GM18909 (cell line): ENCODE measurements at regions not wholly inside any gene's neighbourhood (a gene's known extent, or its start where the extent isn't known, plus 50 kb on each side); places are given as distances from the start of the nearest gene placed in this dataset.

ENCODE experiments used
- ATAC-seq: cut with Tn5 transposase; IDR thresholded peaks from one replicate; pipeline ENCODE4 v1.9.1; 2021; ENCODE audit warnings: mild to moderate bottlenecking; ENCODE audit not compliant: unreplicated experiment, poor library complexity

DNA sequence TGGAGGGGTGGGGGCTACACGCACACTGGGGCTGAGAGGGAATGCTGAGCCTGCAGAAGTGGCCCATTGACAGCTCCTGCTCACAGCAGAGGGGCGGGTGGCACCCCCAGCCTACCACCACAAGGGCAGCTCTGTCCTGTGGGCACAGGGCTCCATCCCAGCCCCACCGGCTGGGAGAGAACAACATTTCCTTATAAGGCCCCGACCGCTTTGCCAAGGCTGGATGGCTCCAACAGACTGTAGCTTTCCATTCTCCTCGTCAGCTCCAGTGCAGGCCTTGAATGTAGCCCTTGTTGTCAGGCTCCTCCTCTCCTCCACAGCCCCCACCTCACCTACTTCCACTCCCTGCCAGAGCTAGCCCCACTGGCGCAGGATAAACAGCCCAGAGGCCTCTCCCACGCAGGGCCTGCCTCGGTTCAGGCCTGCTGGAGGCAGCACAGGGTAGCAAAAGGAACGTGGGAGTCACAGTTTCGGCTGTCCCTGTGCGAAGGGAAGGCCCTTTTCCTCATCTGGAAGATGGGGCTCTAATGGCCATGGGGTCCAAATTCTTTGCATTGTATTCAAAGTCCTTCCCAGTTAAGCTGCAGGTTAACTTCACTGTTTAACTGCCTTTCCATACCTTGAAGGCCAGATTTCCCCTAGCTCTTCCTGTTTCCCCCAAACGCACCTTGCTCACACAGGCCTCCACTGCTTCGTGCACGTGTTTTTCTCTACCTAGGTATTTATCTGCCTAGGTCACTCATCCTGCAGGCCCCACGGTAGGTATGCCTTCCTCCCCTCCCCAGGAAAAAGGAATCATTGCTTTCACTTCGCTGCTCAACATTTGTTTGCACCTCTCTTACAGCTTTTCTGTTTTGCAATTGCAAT, 101.6 kb upstream of the LPP start:
- ATAC-seq: no peak

DNA sequence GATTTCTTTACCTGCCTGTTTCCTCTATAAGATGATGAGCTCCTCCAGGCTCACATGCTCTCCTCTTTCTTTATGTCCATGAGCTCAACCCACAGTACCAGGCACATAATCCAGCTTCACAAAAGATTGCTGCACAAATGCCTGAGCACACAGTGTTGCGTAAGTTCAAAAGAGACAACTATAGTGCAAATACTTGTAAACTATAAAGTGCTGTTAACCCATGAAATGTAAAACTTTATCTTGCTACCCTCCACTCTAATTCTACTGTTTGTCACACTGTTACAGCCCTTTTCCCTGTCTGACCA, 101.0 kb upstream of the LPP start:
- no peak for ATAC-seq

DNA sequence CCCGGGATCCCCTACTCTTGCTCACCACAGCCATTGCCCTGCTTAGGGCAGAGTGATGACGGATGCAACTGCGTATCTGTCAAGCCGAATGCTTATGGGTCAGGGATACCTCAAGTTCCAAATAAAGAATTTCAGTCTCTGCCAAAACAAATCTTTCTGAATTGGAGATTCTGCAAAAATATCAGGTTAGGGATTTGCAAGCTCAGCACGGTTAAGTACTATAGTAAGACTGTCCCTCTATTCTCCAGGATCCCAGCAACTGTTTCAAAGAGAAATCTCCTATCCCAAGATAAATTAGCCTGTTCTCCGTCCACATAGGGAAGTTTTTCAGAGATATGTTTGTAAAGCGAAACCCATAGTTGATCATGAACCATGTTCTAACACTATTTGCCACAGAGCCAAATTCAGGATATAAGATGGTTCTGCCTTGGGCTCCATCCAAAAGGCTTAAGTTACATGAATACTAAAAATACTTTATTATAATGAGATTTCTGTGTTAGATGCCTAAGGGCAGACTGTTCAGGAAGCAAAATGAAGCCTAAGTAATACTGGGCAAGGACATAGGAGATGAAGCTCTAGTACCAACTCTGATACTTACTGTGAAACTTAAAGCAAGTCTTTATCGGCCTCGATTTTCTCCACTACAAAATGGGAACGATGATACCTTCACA, 100.1 kb upstream of the LPP start:
- ATAC-seq: no peak

DNA sequence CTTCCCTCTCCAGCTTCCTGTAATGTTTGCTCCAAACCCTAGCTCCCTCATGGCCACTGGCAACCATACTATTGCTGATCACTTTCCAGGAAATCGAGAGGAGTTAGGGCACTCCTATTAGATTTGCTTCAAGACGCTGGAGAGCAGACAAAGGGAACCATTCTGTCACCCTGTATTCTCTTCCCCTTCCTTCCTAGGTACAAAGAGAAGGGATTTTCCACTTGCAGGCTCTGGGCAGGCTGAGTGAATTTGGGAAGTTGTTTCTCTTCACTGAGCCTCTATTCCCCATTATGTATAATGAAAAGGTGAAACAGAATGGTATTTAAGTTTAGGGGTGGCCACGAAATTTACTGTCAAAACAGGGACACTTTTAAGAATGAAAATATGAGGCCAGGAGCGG, 99.4 kb upstream of the LPP start:
- ATAC-seq: no peak

DNA sequence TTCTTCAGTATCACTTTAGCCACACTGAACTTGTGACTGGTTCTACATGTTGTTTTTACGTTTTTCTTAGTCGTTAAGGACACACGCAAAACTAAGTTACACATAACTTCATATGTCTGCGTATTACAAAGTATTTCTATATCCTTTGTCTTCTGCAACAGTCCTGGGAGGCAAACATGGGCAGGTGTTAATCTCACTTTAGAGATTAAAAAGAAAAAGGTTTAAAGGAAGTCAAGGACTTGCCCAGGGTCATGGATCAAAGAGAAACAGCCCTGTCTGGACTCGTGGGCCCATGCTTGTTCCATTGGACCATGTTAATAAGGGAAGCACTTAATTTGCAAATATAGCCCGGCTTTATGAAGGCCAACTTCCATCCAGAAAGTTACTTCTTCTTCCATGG, 98.6 kb upstream of the LPP start:
- ATAC-seq: no peak

DNA sequence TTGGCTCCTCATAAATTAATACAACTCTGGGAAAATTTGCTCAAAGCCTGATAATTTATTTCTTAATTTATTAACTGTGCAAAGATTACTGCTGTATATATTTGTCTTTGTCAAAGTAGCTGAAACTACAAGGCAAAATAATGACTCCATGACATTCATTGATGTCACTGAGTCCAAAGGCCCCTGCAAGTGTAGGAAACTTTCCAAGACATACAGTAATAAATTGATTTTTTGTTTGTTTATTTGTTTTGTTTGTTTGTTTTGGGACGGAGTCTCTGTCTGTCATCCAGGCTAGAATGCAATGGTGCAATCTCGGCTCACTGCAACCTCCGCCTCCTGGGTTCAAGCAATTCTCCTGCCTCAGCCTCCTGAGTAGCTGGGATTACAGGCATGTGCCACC, 96.8 kb upstream of the LPP start:
- ATAC-seq: no peak

DNA sequence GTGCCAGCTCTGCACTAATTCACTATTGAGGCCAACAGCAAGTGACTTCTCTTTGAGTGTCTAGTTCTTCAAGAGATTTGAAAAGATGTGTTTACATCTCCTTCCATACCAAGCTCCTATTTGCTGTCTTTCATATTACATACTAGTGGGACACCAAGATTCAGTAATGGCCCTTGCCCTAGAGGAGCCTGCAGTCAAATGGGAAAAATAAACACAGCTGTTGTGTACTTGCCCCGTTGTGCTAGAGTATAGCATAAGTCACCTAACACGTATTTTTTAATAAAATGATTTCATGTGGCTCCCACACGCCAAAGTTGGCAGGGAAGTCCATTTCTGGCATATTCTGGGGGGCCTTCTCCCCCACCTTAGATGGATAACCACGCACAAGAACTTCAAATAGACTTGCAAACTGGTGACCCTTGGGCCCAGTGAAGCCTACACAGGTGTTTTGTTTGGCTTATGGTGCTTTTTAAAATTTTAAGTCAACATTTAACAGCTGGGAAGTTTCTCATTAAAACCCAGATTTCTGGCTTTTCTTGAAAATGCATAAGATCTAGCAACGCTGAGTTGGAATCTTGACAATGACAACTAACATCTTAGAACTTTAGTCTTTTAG, 95.3 kb upstream of the LPP start:
- ATAC-seq: no peak

DNA sequence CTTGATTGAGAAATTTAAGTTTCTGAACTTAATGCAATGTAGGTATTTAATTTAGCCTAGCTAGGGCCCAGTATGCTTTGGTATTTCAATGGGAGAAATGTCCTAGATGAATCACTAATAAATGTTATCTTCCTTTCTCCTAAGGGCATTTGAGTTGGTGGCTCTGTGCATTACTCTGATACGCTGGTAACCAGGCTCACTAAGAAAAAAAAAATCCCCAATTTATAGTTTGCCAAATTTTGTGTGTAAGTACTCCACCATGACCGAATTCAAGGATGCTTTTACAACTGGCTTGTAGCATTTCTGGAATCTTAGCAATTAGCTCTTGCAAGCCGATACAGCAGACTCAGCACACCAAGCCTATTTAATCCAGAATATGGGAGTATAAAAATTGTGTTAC, 94.6 kb upstream of the LPP start:
- no peak for ATAC-seq

DNA sequence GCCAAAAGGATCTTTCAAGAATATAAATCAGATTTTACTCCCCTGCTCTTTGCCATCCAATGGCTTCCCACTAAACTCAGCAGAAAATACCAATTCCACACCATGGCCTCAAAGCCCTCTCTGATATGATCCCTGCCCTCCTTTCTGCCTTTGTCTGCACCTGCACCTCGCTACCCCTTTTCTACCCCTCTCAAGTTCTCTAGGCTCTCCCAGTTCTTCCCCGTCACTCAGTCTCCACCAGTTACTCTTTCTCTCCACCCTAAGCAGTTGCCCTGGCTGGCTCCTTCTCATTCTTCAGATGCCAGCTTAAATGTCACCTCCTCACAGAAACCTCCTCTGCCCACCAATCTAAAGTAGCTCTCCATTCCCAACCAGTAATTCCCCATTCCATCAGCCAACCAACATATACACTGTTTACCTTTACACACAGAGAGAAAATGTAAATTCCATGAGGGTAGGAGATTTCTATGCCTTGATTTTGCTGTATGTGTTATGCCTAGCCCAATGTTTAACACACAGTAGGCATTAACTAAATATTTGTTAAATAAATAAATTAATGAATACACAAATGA, 93.6 kb upstream of the LPP start:
- ATAC-seq: no peak

DNA sequence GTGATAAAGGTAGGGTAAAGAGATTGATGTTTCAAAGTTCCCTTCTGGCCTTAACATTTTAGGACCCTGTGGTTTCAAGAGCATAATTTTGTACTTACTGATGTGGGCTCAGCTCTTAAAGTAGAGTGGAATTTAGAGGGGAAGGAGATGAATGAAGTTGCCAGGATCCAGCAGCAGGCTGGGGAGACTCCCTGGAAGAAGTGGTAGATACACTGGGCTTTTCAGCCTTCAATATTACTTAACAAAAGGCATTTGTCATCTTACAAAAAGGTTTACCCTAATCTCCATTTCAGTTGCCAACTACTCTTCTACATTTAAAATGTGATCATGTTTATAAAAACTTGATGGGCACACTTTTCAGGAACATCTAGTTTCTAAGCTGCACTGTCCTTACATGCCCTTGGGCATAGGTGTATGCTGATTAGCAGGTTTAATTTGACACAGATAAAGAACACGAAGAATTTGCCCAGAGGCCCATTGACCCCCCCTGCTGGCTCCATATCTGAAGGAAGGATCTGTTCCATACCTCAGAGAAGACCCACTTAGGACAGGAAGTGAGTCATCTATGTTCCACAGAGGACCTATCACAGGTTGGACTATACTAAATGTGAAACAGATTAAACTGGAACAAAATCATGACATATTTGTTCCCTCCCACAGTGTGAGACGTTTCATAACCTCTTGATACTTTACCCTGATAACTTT, 93.0 kb upstream of the LPP start:
- no peak for ATAC-seq

DNA sequence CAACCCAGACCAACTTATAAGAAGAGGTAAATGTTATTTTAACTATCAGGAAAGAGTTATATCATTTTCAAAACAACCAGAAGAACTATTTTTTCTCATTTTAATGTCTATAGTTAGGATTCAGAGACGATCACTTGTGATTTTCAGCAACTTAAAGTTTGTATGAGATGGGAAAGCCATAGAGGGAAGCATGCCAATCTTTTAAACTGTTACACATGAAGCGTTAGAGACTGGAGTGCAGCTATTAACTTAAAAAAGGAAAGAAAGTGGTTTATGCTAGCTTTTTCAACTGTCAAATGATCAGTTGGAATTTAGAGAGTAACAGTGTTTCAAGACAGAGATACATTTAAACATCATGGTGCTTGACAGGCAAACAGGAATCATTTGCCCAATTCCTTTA, 91.7 kb upstream of the LPP start:
- no peak for ATAC-seq

DNA sequence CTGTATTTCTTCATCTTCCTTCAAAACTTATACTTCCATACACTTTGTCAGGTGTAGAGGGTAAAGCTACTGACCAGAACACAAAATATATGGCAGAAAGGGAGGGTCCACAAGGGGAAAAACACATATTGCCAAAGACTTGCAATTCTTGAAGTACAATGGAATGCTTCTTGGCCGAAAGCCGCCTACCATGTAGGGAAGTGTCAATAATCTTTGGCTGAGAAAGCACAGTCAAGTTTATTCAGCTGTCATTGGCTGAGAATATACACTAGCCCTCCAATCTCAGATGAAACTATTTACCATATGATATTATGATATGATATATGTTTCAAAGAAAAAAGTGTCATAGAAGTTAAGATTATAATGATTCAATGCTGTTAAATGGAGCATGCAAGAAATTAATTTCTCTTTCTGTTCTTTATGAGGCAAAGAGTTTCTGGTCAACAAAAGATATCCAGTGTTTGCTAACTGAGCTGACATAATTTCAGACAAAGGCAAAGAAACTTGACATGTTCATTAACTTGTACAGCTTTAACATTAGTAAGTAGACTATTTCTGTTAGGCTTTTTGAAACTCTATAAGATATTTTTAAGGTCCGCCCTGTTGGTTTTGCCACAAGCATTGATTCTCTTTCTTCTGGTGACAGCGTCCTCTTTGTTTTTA, 89.0 kb upstream of the LPP start:
- no peak for ATAC-seq

DNA sequence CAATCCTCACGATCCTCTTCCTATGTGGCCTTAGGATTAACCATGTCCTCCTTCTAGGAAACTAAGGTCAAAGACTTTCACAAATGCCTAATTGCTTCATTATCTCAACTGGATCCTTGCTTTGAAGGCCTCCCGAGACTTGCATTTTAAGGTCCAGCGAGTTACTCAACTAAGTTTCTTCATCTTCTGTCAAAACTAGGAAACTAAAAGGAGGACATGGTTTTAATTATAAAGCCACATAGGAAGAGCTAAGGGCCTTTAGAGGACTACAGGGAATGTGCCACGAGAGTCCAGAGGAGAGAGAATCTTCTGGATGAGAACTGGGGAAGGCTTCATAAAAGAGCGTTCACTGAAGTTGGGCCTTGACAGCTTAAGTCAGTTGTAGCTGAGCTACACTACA, 87.8 kb upstream of the LPP start:
- ATAC-seq: no peak

DNA sequence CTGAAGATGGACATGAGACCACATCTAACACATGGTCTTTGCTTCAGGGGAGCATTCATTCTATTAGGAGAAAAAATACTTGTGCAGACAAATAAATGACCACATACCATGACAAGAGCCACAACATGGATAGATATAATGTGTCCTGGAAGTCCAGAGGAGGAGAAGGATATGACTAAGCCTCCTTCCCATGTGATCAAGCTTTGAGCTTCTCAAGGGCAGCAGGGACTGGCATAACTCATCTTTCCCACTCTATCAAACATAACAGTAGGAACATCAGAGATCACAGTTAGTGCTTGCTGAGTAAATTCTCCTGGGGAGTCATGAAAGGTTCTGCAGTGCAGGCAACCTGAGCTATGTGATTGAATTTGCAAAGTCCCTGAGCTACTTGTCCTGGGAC, 86.0 kb upstream of the LPP start:
- no peak for ATAC-seq

DNA sequence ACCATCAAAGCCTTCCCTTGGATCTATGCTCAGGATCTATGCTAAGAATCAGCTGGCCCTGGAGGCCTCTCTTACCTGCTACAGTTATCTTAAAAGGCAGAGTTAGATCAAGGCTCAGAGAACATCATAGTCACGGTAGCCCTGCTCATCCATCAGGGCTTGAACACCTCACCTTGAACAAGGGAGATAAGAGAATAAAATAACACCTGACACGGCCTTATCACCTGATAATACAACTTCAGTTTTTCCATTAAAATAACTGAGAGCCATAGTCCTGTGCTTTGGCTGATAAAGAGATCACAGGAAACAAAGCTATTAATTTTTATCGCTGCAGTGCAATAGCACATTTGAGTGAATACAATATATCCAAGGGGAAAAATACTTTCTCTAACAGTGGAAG, 85.6 kb upstream of the LPP start:
- no peak for ATAC-seq

DNA sequence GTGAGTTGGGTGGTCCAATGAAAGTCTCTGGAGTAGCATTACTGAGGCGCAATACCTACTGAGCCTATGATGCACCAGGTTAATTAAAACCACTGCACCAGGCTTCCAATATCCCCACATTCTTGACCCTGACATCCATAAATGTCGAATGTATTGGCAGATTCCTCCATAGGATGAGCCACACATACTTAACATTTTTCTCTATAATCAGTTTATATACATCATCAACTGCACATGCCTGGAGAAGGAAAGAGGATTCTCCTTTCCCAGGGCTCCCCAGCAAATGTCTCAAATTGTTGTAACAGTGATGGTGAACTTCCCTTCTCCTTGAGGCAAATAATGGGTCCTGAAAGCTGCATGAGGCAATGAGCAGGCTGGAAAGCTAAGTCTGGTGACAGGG, 82.3 kb upstream of the LPP start:
- ATAC-seq: no peak

DNA sequence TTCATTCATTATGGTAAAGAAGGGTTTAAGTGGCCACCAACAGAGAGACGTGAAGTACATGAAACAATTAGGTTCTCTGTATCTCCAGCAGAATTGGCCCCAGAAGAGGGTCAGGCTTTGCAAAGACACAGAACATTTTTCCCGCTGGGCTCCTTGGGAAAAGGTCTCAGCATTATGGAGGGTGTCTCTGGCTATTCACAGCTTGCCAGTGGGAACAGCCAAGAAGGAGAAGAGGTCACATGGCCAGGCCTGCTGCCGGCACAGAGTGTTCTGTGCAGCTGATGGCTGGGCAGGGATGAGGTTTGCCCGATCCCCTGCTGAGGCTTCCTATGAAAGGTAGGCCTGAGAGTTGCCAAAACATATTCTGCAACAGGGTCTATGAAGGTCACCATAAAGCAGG, 77.8 kb upstream of the LPP start:
- no peak for ATAC-seq

DNA sequence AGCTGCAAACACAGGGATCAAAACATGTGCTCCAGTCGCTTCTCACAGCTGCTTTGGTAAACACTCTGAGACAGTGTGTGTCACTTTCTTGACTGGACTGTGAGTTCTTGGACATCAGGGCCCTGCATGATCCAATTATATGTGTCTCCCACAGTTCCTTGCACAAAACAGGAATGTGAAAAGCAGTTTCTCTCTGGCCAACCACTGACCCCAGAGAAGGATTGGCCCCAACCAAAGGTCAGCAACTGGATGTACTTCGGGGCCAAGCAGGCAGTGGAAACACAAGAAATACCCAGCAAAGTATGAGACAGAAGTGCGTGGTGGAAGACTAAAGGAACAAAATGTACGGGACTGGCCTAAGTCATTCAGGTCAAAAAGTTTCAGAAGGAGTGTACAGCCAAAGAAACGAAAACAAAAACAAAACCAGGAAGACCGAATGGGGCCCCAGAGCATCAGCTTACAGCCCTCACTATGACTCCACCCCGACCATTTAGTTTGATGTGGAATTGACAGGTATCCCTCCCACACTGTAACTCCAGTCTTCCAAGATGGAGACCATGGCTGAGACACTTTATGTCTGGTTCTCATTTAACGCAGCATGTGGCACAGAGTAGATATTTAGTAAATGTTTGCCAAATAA, 76.7 kb upstream of the LPP start:
- ATAC-seq: no peak

DNA sequence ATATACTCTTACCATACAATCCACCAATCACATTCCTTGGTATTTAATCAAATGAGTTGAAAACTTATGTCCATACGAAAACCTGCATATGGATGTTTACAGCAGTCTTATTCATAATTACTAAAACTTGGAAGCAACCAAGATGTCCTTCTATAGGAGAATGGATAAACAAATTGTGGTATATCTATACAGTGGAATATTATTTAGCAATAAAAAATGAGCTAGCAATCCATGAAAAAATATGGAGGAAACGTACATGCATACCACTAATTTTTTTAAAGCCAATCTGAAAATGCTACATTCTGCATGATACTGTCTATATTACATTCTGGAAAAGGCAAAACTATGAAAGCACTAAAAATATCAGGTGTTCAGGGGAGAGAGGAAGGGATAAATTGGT, 73.9 kb upstream of the LPP start:
- no peak for ATAC-seq

DNA sequence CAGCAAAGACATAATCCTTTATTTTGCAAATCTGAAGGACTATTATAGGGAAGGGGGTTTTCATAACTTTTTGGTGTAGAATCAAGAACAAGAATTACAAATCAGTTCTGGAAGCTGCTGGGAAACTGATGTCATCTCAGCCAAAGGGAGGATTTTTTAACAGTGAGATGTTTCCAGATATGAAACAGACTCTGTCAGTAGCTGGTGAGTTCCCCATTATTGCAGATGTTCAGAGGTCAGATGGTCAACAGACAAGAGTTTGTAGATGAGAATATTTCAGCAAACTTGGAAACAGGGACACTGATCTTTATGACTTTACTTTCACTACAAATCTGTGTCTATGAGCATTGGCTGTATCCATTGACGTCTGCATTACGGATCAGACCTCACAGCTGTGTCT, 71.9 kb upstream of the LPP start:
- no peak for ATAC-seq
